Stimulated activated CD4-positive, alpha-beta T cell treated with anti-CD3 and anti-CD28 coated beads, TNF-alpha, amount 100 ng/mL, for 1 hour (primary cell): ENCODE measurements at regions not wholly inside any gene's neighbourhood (a gene's known extent, or its start where the extent isn't known, plus 50 kb on each side); places are given as distances from the start of the nearest gene placed in this dataset.

Experiments
- DNase-seq, 3 donors: peaks; one replicate each; pipeline ENCODE4 v3.0.0-alpha.2; 2020; ENCODE audit warnings: low read depth in 3 of 3, low spot score in 1 of 3

GRCh38 chr3:117536006-117536405, 826.4 kb downstream of the TUSC7 start:
- no peak for DNase-seq

GRCh38 chr3:117537949-117538348, 828.4 kb downstream of the TUSC7 start:
- no peak for DNase-seq

GRCh38 chr3:117539729-117540128, 830.1 kb downstream of the TUSC7 start:
- no peak for DNase-seq

GRCh38 chr3:117540597-117540996, 831.0 kb downstream of the TUSC7 start:
- no peak for DNase-seq

- DNase-seq = no peak
Observed at GRCh38 chr3:117541721-117542120, 832.1 kb downstream of the TUSC7 start.

GRCh38 chr3:117543521-117543920, 833.9 kb downstream of the TUSC7 start:
- DNase-seq = no peak

GRCh38 chr3:117545484-117545883, 835.9 kb downstream of the TUSC7 start:
- DNase-seq = no peak

- no peak for DNase-seq
Observed at GRCh38 chr3:117547956-117548550, 838.5 kb downstream of the TUSC7 start.

- DNase-seq = no peak
Observed at GRCh38 chr3:117548600-117548999, 839.0 kb downstream of the TUSC7 start.

GRCh38 chr3:117549716-117550115, 840.1 kb downstream of the TUSC7 start:
- no peak for DNase-seq

- no peak for DNase-seq
Observed at GRCh38 chr3:117550766-117551165, 841.2 kb downstream of the TUSC7 start.

- DNase-seq = no peak
Observed at GRCh38 chr3:117553461-117553860, 843.9 kb downstream of the TUSC7 start.

- DNase-seq = no peak
Observed at GRCh38 chr3:117556646-117557407, 847.2 kb downstream of the TUSC7 start.

GRCh38 chr3:117557464-117558090, 848.0 kb downstream of the TUSC7 start:
- no peak for DNase-seq

- no peak for DNase-seq
Observed at GRCh38 chr3:117558681-117559080, 849.1 kb downstream of the TUSC7 start.

- DNase-seq = no peak
Observed at GRCh38 chr3:117562000-117562399, 852.4 kb downstream of the TUSC7 start.

GRCh38 chr3:117563063-117563462, 853.5 kb downstream of the TUSC7 start:
- DNase-seq = no peak

- no peak for DNase-seq
Observed at GRCh38 chr3:117565777-117566176, 856.2 kb downstream of the TUSC7 start.

GRCh38 chr3:117566926-117567325, 857.3 kb downstream of the TUSC7 start:
- no peak for DNase-seq

- no peak for DNase-seq
Observed at GRCh38 chr3:117567382-117567781, 857.8 kb downstream of the TUSC7 start.

GRCh38 chr3:117567906-117568305, 858.3 kb downstream of the TUSC7 start:
- no peak for DNase-seq

- no peak for DNase-seq
Observed at GRCh38 chr3:117572786-117573185, 863.2 kb downstream of the TUSC7 start.
